Breast epithelium (tissue), 4 donors: ENCODE measurements at regions not wholly inside any gene's neighbourhood (a gene's known extent, or its start where the extent isn't known, plus 50 kb on each side); places are given as distances from the start of the nearest gene placed in this dataset.
"Not testable (repeated sequence)": the region's sequence is repeated elsewhere in the genome, so short reads cannot be mapped to it uniquely, and the experiment has no call there.

Experiments used
- DNase-seq, 2 donors: peaks; one replicate each; pipeline ENCODE4 v3.0.0-alpha.2; 2019; ENCODE audit warnings: low spot score in 2 of 2
- H3K27ac ChIP-seq, 2 donors: fragments of 200-600 bp; sonication (generic) in 1 of 2; one replicate each; pipeline ENCODE4 v1.5.1; 2016 to 2019; ENCODE audit warnings: mild to moderate bottlenecking in 1 of 2
- H3K27me3 ChIP-seq, 2 donors: fragments of 200-600 bp; sonication (generic) in 1 of 2; one replicate each; pipeline versions ENCODE4 v1.5.1 to v1.6.0; 2017 to 2019; ENCODE audit warnings: control low read depth in 1 of 2, mild to moderate bottlenecking in 1 of 2
- H3K36me3 ChIP-seq: fragments of 200-600 bp; one replicate; pipeline ENCODE4 v1.5.1; 2019
- H3K4me1 ChIP-seq, 2 donors: fragments of 200-600 bp; sonication (generic); one replicate each; pipeline ENCODE4 v1.5.1; 2016 to 2019; ENCODE audit warnings: control low read depth in 1 of 2
- H3K4me3 ChIP-seq, 3 donors: fragments of 200-600 bp; sonication (generic); 1 replicate in 2 of 3; 2 replicates in 1 of 3; pipeline ENCODE4 v1.5.1; 2016 to 2019; ENCODE audit warnings: mild to moderate bottlenecking in 3 of 3, moderate library complexity in 2 of 3
- H3K9me3 ChIP-seq, 2 donors: fragments of 200-600 bp; sonication (generic) in 1 of 2; one replicate each; pipeline ENCODE4 v1.5.1; 2016 to 2019; ENCODE audit warnings: control low read depth in 1 of 2
- POLR2A ChIP-seq: fragments of 450-650 bp; IDR thresholded peaks from one replicate; pipeline ENCODE4 v1.6.1; 2016; ENCODE audit warnings: antibody characterized with exemption, mild to moderate bottlenecking, moderate library complexity
- POLR2AphosphoS5 ChIP-seq, 3 donors: sonication (generic); formaldehyde crosslinking; IDR thresholded peaks; one replicate each; pipeline ENCODE4 v1.6.1; 2017; ENCODE audit warnings: antibody characterized with exemption in 3 of 3
- intact Hi-C: fragments of 100-400 bp; cut with DNase I; formaldehyde crosslinking; loops from one replicate; pipeline ENCODE4 v1.15.1; 2023; ENCODE audit warnings: low total_unique reads
- TF ChIP-seq, protein P1 (sequence below), 3 donors: fragments of 450-650 bp; IDR thresholded peaks; one replicate each; pipeline ENCODE4 v1.5.1; 2016 to 2017; ENCODE audit warnings: antibody characterized with exemption in 3 of 3, mild to moderate bottlenecking in 3 of 3, moderate library complexity in 3 of 3

DNA sequence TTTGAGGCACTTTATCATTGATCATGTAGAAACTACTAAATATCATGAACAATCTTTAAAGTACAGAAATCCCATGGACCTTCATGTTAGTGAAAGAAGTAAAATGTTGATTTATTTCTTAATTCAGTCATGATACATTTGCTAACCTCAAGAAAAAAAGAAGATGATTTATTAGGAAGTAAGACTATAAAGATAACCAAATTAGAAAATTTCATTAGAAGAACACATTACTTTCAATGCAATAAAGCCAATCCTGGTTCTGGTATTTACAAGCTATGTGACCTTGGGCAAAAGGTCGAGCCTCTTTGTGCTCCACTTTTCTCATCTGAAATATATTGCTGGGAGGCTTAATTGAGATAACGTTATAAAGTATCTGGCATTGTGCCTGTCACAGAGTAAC is 365.0 kb downstream of the KIF20B start:
- intact Hi-C loops: no loop called here
- H3K4me3 ChIP-seq: no peak overlapping the region
- no peaks in the 10 kb centered on the region for H3K36me3 ChIP-seq
- TF ChIP-seq, protein P1, sequence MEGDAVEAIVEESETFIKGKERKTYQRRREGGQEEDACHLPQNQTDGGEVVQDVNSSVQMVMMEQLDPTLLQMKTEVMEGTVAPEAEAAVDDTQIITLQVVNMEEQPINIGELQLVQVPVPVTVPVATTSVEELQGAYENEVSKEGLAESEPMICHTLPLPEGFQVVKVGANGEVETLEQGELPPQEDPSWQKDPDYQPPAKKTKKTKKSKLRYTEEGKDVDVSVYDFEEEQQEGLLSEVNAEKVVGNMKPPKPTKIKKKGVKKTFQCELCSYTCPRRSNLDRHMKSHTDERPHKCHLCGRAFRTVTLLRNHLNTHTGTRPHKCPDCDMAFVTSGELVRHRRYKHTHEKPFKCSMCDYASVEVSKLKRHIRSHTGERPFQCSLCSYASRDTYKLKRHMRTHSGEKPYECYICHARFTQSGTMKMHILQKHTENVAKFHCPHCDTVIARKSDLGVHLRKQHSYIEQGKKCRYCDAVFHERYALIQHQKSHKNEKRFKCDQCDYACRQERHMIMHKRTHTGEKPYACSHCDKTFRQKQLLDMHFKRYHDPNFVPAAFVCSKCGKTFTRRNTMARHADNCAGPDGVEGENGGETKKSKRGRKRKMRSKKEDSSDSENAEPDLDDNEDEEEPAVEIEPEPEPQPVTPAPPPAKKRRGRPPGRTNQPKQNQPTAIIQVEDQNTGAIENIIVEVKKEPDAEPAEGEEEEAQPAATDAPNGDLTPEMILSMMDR (IDR thresholded peaks at IDR 0.05): no peak
- no peak for TF ChIP-seq POLR2A
- no peak for TF ChIP-seq POLR2AphosphoS5 (IDR thresholded peaks at IDR 0.05)
- H3K27ac ChIP-seq: no peak overlapping the region
- H3K27me3 ChIP-seq: no peaks in the 10 kb centered on the region
- no peak for DNase-seq
- no peaks in the 10 kb centered on the region for H3K9me3 ChIP-seq
- H3K4me1 ChIP-seq: no peaks in the 10 kb centered on the region

DNA sequence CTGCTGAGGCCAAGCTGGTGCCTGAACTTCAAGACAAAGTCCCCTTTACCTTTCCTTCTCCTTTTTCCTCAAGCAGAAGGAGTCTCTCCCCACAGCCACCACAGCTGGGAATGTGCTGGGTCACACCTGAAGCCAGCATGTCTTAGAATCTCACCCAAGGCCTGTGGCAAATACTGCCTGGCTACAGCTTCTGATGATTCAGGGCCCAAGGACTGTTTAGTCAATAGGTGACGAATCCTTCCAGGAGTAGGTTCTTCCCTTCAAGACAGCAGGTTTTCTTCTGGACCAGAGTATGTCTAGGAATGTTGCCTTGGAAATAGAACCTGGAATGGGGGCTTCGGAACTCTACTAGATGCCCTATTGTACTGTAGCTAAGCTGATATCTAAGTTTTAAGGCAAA is 374.6 kb downstream of the KIF20B start:
- no peaks in the 10 kb centered on the region for H3K9me3 ChIP-seq
- TF ChIP-seq, protein P1 (IDR thresholded peaks at IDR 0.05): no peak
- TF ChIP-seq POLR2AphosphoS5 (IDR thresholded peaks at IDR 0.05) (no peak), POLR2A (no peak)
- intact Hi-C loops: no loop called here

DNA sequence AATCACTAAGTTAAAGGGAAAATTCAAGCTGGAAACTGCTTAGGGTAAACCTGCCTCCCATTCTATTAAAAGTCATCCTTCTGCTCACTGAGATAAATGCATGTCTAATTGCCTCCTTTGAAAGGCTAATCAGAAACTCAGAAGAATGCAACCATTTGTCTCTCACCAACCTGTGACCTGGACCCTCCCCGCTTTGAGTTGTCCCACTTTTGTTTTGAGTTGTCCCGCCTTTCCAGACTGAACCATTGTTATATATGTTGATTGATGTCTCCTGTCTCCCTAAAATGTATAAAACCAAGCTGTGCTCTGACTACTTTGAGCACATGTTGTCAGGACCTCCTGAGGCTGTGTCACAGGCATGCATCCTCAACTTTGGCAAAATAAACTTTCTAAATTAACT is 378.4 kb downstream of the KIF20B start:
- H3K4me3 ChIP-seq: no peak overlapping the region
- TF ChIP-seq, protein P1 (IDR thresholded peaks at IDR 0.05): no peak
- TF ChIP-seq POLR2A (no peak), POLR2AphosphoS5 (IDR thresholded peaks at IDR 0.05) (no peak)
- H3K4me1 ChIP-seq: no peaks in the 10 kb centered on the region
- H3K27me3 ChIP-seq: no peaks in the 10 kb centered on the region
- H3K9me3 ChIP-seq: no peaks in the 10 kb centered on the region
- DNase-seq: no peak
- intact Hi-C loops: no loop called here
- no peak overlapping the region for H3K27ac ChIP-seq
- no peaks in the 10 kb centered on the region for H3K36me3 ChIP-seq

More for the DNA sequence above, 374.6 kb downstream of the KIF20B start:
- Histone ChIP-seq H3K36me3 (no peaks in the 10 kb centered on the region), H3K27ac (no peak overlapping the region), H3K4me3 (no peak overlapping the region), H3K4me1 (no peaks in the 10 kb centered on the region), H3K27me3 (no peaks in the 10 kb centered on the region)
- DNase-seq: no peak

DNA sequence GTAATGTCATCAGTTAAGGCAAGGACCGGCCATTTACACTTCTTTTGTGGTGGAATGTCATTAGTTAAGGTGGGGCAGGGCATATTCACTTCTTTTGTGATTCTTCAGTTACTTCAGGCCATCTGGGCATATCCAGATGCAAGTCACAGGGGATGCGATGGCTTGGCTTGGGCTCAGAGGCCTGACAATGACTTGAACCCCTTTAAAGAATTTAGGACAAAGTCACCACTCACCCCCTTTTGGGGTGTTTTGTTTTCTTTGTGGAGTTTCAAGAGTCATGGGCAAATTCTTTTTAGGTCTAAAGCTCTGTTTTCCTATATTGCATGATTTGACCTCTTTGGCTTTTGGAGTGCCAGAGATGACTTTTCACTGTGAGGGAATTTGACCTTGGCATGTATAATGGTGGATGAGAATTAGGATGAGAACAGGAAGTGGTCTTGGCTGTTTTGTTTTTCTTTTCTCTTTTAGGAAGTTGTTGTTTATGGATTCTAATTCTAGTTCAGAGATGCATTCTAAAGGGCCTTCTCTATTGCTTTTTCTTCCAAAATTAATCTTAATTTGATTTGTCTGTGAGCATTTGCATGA is 385.3 kb downstream of the KIF20B start:
- H3K4me3 ChIP-seq, DNase-seq, H3K27me3 ChIP-seq, H3K9me3 ChIP-seq, intact Hi-C loops, H3K27ac ChIP-seq, H3K4me1 ChIP-seq, H3K36me3 ChIP-seq: not testable (repeated sequence)

DNA sequence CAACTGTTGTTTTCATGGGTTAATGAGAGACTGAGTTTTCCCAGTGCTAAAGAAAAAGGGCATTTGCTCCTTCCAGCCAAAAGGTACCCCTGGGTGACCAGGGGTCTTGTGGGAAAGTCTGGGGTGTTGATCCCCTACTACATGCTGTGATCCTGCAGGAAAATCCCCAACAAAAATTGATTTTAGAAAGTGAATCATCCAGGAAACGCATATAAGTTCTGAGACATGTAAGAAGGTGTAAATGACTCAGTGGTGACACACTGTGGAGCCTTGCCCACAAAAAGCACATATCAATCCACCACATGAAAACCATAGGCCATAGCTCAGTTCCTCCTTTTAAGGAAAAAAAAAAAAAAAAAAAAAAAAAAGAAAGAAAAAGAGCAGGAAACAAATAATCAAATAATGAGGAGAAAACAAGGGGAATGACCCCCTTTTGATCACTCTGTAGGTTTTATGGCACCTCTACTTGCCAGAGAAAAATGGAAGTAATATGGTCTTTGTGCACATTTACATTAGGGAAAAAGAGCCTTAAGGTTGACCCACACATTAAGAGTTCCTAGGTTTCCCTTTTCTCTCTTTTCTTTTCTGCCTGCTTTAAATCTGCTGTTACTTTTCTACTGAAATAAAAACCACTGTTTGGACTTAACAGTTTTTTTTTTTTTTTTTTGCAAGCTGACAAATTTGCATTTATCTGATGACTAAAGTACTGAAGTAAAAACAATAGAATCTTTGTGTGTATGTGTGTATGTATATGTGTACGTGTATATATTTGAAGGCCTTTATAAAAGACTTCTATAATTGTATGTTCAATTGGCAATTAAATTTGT is 386.0 kb downstream of the KIF20B start:
- Histone ChIP-seq H3K9me3 (no peaks in the 10 kb centered on the region), H3K27ac (no peak overlapping the region), H3K4me3 (no peak overlapping the region), H3K36me3 (no peaks in the 10 kb centered on the region), H3K4me1 (no peaks in the 10 kb centered on the region), H3K27me3 (no peaks in the 10 kb centered on the region)
- DNase-seq: no peak
- TF ChIP-seq, protein P1 (IDR thresholded peaks at IDR 0.05): no peak
- TF ChIP-seq POLR2A (no peak), POLR2AphosphoS5 (IDR thresholded peaks at IDR 0.05) (no peak)
- intact Hi-C loops: no loop called here
